ENCODE measurements at regions not wholly inside any gene's neighbourhood (a gene's known extent, or its start where the extent isn't known, plus 50 kb on each side); places are given as distances from the start of the nearest gene placed in this dataset.
A peak's percentile ranks its signal among the peaks of the same experiment; 100 is the strongest.

DNA sequence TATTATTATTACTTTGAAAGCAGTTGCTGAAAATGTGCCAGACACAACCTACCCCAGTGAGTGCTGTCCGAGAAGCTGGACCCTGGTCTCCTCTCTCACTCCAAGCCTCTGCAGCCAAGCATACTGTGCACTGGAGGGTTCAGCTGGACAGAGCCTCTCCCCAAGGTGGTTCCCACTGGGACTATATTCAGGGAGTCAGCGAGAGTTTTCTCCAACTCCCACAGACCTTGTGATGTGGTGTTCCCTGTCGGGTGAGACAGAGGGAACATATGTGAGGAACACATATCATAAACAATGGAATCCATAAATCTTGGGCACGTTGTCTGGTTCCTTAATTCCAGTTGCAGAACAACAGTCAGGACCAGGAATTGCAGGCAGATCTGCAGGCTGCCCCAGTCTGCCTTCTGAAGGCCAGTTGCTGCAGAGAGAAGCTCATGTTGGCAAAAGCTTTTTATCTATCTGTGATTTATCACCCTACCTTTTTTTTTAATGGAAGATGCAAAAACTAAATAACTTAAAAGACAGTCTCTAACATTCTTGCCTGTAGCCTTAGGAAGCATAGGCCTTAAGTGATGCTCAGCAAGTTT, 619.8 kb upstream of the TBX3 start:
- Mint-ChIP-seq H3K27me3 (ENCODE audit: insufficient read depth, low read depth) (no peaks in the 10 kb centered on the region), H3K9me3 (peaks cover 2% of the 10 kb centered on the region), H3K4me1 (no peaks in the 10 kb centered on the region), H3K27ac (no peak overlapping the region), H3K4me3 (no peak overlapping the region), H3K36me3 (no peaks in the 10 kb centered on the region)
- Histone ChIP-seq H3K27ac (no peak overlapping the region), H2AFZ (replicated peaks) (no peak overlapping the region), H3K4me3 (no peak overlapping the region), H3K27me3 (no peaks in the 10 kb centered on the region), H3K4me1 (no peaks in the 10 kb centered on the region), H3K9me3 (ENCODE audit: low read depth) (no peaks in the 10 kb centered on the region), H3K9ac (no peak overlapping the region), H3K36me3 (no peaks in the 10 kb centered on the region), H4K20me1 (ENCODE audit: low read depth) (no peaks in the 10 kb centered on the region), H3K79me2 (ENCODE audit: low read depth) (no peaks in the 10 kb centered on the region), H3F3A (ENCODE audit: low read depth) (no peaks in the 10 kb centered on the region), H3K4me2 (no peak overlapping the region)
- TF ChIP-seq, protein P1, sequence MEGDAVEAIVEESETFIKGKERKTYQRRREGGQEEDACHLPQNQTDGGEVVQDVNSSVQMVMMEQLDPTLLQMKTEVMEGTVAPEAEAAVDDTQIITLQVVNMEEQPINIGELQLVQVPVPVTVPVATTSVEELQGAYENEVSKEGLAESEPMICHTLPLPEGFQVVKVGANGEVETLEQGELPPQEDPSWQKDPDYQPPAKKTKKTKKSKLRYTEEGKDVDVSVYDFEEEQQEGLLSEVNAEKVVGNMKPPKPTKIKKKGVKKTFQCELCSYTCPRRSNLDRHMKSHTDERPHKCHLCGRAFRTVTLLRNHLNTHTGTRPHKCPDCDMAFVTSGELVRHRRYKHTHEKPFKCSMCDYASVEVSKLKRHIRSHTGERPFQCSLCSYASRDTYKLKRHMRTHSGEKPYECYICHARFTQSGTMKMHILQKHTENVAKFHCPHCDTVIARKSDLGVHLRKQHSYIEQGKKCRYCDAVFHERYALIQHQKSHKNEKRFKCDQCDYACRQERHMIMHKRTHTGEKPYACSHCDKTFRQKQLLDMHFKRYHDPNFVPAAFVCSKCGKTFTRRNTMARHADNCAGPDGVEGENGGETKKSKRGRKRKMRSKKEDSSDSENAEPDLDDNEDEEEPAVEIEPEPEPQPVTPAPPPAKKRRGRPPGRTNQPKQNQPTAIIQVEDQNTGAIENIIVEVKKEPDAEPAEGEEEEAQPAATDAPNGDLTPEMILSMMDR (IDR thresholded peaks at IDR 0.05): no peak
- no peak for TF ChIP-seq EZH2phosphoT487 (IDR thresholded peaks at IDR 0.05)
- no peak for TF ChIP-seq EZH2 (IDR thresholded peaks at IDR 0.05)
- DNase-seq (ENCODE audit: low spot score): no peak

DNA sequence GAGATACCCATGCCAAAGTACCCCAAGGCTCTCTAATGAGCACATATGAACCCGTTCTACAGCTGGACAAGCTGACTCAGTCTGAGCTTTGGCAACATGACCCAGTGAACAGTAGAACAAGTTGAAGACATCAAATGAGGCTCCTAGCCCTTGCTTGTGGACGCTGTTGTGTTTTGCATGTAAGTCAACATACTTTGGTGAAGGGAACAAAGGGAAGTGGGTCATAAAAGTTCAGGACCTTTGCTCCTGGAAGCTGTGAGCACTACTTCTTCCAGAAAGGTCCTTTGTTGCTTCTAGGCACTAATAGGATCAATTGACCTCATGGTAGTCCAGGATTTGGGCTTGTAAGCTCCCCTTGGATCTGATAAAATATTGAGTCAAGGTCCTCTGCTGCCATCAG, 613.5 kb upstream of the TBX3 start:
- Mint-ChIP-seq H3K36me3 (no peaks in the 10 kb centered on the region), H3K27me3 (ENCODE audit: insufficient read depth, low read depth) (peaks cover 3% of the 10 kb centered on the region), H3K9me3 (peaks cover 2% of the 10 kb centered on the region), H3K4me3 (no peak overlapping the region), H3K27ac (no peak overlapping the region), H3K4me1 (peaks cover 14% of the 10 kb centered on the region)
- Histone ChIP-seq H3K27ac (no peak overlapping the region), H3K4me3 (no peak overlapping the region), H3F3A (ENCODE audit: low read depth) (no peaks in the 10 kb centered on the region), H3K9ac (no peak overlapping the region), H3K36me3 (no peaks in the 10 kb centered on the region), H2AFZ (replicated peaks) (no peak overlapping the region), H3K4me2 (no peak overlapping the region), H4K20me1 (ENCODE audit: low read depth) (no peaks in the 10 kb centered on the region), H3K9me3 (ENCODE audit: low read depth) (no peaks in the 10 kb centered on the region), H3K4me1 (no peaks in the 10 kb centered on the region), H3K27me3 (no peaks in the 10 kb centered on the region), H3K79me2 (ENCODE audit: low read depth) (no peaks in the 10 kb centered on the region)
- TF ChIP-seq EZH2phosphoT487 (IDR thresholded peaks at IDR 0.05): no peak
- TF ChIP-seq EZH2 (IDR thresholded peaks at IDR 0.05): no peak
- TF ChIP-seq, protein P1 (IDR thresholded peaks at IDR 0.05): no peak
- DNase-seq (ENCODE audit: low spot score): peak; percentile 8

DNA sequence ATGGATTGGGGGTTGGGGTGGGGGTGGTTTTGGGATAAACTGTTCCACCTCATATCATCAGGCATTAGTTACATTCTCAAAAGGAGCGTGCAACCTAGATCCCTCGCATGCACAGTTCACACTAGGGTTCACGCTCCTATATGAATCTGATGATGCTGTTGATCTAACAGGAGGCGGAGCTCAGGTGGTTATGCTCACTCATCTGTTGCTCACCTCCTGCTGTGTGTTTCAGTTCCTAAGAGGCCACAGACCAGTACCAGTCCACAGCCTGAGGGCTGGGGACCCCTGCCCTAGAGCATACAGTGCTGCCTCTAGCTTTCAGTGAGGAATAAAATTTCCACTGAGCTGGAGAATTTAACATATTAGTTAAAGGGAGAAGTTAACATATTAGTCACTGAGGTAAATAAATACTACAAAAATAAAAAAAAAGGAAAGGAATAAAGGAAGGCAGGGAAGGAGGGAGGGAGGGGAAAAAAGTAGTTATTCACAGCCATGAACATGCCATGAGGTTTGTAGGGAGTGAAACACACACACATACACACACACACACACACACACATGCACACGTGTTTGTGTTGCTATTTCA, 612.7 kb upstream of the TBX3 start:
- H3K27ac Mint-ChIP-seq: no peak overlapping the region
- peaks cover 2% of the 10 kb centered on the region for H3K9me3 Mint-ChIP-seq

More for the DNA sequence above, 612.7 kb upstream of the TBX3 start:
- Histone ChIP-seq H3K9ac (no peak overlapping the region), H3K27ac (no peak overlapping the region), H4K20me1 (ENCODE audit: low read depth) (no peaks in the 10 kb centered on the region), H3K79me2 (ENCODE audit: low read depth) (no peaks in the 10 kb centered on the region), H3K4me1 (no peaks in the 10 kb centered on the region), H3K9me3 (ENCODE audit: low read depth) (no peaks in the 10 kb centered on the region), H3K4me3 (no peak overlapping the region), H3K27me3 (no peaks in the 10 kb centered on the region), H3K4me2 (no peak overlapping the region), H3K36me3 (no peaks in the 10 kb centered on the region), H2AFZ (replicated peaks) (no peak overlapping the region), H3F3A (ENCODE audit: low read depth) (no peaks in the 10 kb centered on the region)
- no peaks in the 10 kb centered on the region for H3K36me3 Mint-ChIP-seq
- peaks cover 3% of the 10 kb centered on the region for H3K27me3 Mint-ChIP-seq (ENCODE audit: insufficient read depth, low read depth)
- TF ChIP-seq, protein P1 (IDR thresholded peaks at IDR 0.05): no peak
- TF ChIP-seq EZH2phosphoT487 (IDR thresholded peaks at IDR 0.05): no peak
- no peak for TF ChIP-seq EZH2 (IDR thresholded peaks at IDR 0.05)
- H3K4me1 Mint-ChIP-seq: peaks cover 14% of the 10 kb centered on the region
- H3K4me3 Mint-ChIP-seq: no peak overlapping the region
- no peak for DNase-seq (ENCODE audit: low spot score)
